Activated naive CD4-positive, alpha-beta T cell treated with anti-CD3 and anti-CD28 coated beads, Interleukin-2, amount 10 ng/mL, durations not matched to agents 7 days and 5 days (primary cell): ENCODE measurements at regions not wholly inside any gene's neighbourhood (a gene's known extent, or its start where the extent isn't known, plus 50 kb on each side); places are given as distances from the start of the nearest gene placed in this dataset.

Experiments
- CTCF ChIA-PET: fragments of 350-600 bp; sonication (Branson Sonifier 250); formaldehyde crosslinking; loops from one replicate; lab custom pipeline; 2021; ENCODE audit warnings: antibody characterized with exemption; lab: Charles Lee
- DNase-seq: peaks from one replicate; pipeline ENCODE4 v3.0.0-alpha.2; 2020
- H3K27ac Mint-ChIP-seq: one replicate; pipeline ENCODE4 v1.8.0; 2021; ENCODE audit warnings: mild to moderate bottlenecking, moderate library complexity, mixed read lengths
- H3K27me3 Mint-ChIP-seq: one replicate; pipeline ENCODE4 v1.8.0; 2021; ENCODE audit warnings: mild to moderate bottlenecking, mixed read lengths
- H3K36me3 Mint-ChIP-seq: one replicate; pipeline ENCODE4 v1.8.0; 2021; ENCODE audit warnings: mixed read lengths
- H3K4me1 Mint-ChIP-seq: one replicate; pipeline ENCODE4 v1.8.0; 2021; ENCODE audit warnings: mixed read lengths
- H3K4me3 Mint-ChIP-seq: one replicate; pipeline ENCODE4 v1.8.0; 2021; ENCODE audit warnings: mild to moderate bottlenecking, moderate library complexity, mixed read lengths
- H3K9me3 Mint-ChIP-seq: one replicate; pipeline ENCODE4 v1.8.0; 2021; ENCODE audit warnings: mixed read lengths

DNA sequence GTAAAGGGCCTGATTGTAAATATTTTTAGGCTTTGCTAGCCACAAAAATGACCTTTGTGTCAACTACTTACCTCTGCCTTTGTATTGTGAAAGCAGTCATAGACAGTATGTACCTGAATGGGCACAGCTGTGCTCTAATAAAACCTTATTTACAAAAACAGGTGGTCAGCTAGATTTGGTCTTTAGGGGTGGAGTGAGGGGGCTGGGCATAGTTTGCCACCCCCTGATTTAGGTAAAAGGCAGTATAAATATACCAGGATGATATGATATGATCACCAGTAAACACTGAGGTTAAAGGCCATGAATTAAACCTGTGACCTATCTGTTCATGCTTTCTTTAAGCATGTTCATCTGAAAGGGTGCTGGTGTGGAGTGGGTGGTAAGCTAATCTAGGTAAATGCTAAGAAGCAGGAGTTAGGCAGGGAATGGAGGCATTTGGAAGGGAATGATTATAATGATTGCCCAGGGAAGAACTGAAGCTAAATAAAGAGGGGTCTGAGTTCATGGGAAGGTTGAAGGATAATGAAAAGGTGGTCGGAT is 77.1 kb upstream of the BCAT1 start:
- H3K4me1 Mint-ChIP-seq, result no peaks in the 10 kb centered on the region
- no peak overlapping the region for H3K4me3 Mint-ChIP-seq
- H3K9me3 Mint-ChIP-seq, result no peaks in the 10 kb centered on the region
- H3K27me3 Mint-ChIP-seq, result no peaks in the 10 kb centered on the region
- no peaks in the 10 kb centered on the region for H3K36me3 Mint-ChIP-seq
- no peak overlapping the region for H3K27ac Mint-ChIP-seq
- DNase-seq, result no peak
- CTCF ChIA-PET, result interaction anchor here (1.0 kb wide), 1 partner anchor 27 kb away, joined by 3 read pairs; no protein-coding TSS in a partner anchor

DNA sequence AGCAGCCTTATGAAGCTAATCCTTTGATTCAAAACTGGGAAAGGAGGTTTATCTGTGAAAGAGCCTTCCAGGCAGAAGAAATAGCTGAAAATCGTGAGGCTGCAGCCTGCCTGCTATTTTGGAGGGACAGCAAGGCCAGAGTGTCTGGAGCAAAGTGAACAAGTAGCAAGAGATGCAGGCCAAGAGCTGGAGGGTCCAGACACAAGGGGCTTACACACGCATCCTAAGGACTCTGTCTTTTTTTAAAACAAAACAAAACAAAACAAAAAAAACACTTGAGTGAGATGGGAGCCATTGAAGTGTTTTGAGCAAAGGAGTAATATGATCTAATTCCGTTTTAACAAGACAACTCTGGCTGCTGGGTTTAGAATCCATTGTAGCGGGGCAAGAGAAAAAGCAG is 76.4 kb upstream of the BCAT1 start:
- DNase-seq, result no peak
- Mint-ChIP-seq H3K36me3 (no peaks in the 10 kb centered on the region), H3K4me3 (no peak overlapping the region), H3K27ac (no peak overlapping the region), H3K9me3 (no peaks in the 10 kb centered on the region), H3K27me3 (no peaks in the 10 kb centered on the region), H3K4me1 (no peaks in the 10 kb centered on the region)
- CTCF ChIA-PET, result interaction anchor here (0.8 to 1.0 kb wide), 2 partner anchors 26 to 28 kb away, joined by 3 read pairs; no protein-coding TSS in a partner anchor

GRCh38 chr12:25023808-25024207 is 74.9 kb upstream of the BCAT1 start:
- CTCF ChIA-PET, result interaction anchor here (1.5 kb wide), 1 partner anchor 101 kb away, joined by 3 read pairs; no protein-coding TSS in a partner anchor
- Mint-ChIP-seq H3K27me3 (peaks cover 9% of the 10 kb centered on the region), H3K27ac (no peak overlapping the region), H3K9me3 (no peaks in the 10 kb centered on the region), H3K4me3 (no peak overlapping the region), H3K4me1 (no peaks in the 10 kb centered on the region), H3K36me3 (no peaks in the 10 kb centered on the region)
- DNase-seq, result no peak

DNA sequence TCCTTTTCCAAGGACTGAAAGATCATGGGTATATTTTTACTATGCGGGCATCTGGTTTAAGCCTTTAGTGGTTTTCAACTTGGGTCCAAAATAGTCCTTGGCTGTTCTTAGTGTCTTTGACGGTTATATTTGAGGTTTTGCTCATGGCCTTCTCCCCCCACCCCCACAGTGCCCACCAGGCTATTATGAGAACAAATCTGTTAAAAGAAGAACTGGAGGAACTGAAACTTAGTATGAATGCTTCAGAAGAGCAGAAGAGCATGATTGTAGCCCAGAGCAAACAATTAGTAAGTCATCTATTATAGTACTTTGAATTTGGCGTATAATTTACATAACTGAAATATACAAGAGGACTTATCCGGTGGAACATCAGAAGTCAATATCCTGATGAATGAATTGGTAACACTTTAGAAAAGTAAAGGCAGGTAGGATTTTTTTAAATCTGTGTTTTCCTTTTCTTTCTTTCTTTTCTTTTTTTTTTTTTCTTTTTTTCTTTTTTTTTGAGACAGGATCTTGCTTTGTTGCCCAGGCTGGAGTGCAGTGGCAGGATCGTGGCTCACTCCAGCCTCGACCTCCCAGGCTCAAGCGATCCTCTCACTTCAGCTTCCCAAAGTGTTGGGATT is 71.8 kb upstream of the BCAT1 start:
- no peak overlapping the region for H3K4me3 Mint-ChIP-seq

DNA sequence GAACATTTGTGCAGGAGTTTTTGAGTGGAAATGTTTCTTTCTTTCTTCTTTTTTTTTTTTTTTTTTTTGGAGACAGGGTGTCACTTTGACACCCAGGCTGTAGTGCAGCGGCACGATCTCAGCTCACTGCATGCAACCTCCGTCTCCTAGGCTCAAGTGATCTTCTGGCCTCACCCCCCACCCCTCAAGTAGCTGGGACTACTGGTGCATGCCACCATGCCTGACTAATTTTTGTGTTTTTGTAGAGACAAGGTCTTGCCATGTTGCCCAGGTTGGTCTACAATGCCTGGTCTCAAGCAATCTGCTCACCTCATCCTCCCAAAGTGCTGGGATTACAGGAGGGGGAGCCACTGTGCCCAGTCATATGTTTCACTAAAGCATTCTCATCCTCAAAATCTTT is 69.2 kb upstream of the BCAT1 start:
- Mint-ChIP-seq H3K4me3 (no peak overlapping the region), H3K4me1 (no peaks in the 10 kb centered on the region), H3K36me3 (no peaks in the 10 kb centered on the region), H3K9me3 (no peaks in the 10 kb centered on the region), H3K27ac (no peak overlapping the region), H3K27me3 (peaks cover 18% of the 10 kb centered on the region)
- DNase-seq, result no peak
- CTCF ChIA-PET, result interaction anchor here (0.6 kb wide), 1 partner anchor 14 kb away, joined by 3 read pairs; no protein-coding TSS in a partner anchor

More for the DNA sequence above, 71.8 kb upstream of the BCAT1 start:
- CTCF ChIA-PET, result no interaction called here
- Mint-ChIP-seq H3K4me1 (no peaks in the 10 kb centered on the region), H3K27ac (no peak overlapping the region), H3K9me3 (no peaks in the 10 kb centered on the region), H3K36me3 (no peaks in the 10 kb centered on the region), H3K27me3 (peaks cover 18% of the 10 kb centered on the region)
- no peak for DNase-seq

DNA sequence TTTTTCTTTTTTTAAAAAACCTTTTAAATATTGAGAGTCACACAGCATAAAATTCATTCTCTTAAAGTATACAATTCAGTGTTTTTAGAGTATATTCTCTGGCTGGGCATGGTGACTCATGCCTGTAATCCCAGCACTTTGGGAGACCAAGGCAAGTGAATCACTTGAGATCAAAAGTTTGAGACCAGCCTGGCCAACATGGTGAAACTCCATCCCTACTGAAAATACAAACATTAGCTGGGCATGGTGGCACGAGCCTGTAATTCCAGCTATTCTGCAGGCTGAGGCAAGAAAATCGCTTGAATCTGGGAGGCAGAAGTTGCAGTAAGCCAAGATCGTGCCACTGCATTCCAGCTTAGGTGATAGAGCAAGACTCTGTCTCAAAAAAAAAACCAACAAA is 68.4 kb upstream of the BCAT1 start:
- H3K27me3 Mint-ChIP-seq, result peaks cover 18% of the 10 kb centered on the region
- CTCF ChIA-PET, result no interaction called here
- H3K4me1 Mint-ChIP-seq, result no peaks in the 10 kb centered on the region
- no peaks in the 10 kb centered on the region for H3K9me3 Mint-ChIP-seq
- no peak for DNase-seq
- no peak overlapping the region for H3K4me3 Mint-ChIP-seq
- no peak overlapping the region for H3K27ac Mint-ChIP-seq
- no peaks in the 10 kb centered on the region for H3K36me3 Mint-ChIP-seq

GRCh38 chr12:25014961-25015360 is 66.1 kb upstream of the BCAT1 start:
- H3K27ac Mint-ChIP-seq, result no peak overlapping the region
- H3K27me3 Mint-ChIP-seq, result peaks cover 18% of the 10 kb centered on the region
- H3K4me3 Mint-ChIP-seq, result no peak overlapping the region
- no peaks in the 10 kb centered on the region for H3K9me3 Mint-ChIP-seq
- H3K36me3 Mint-ChIP-seq, result no peaks in the 10 kb centered on the region
- no peaks in the 10 kb centered on the region for H3K4me1 Mint-ChIP-seq
- CTCF ChIA-PET, result no interaction called here
- DNase-seq, result no peak

GRCh38 chr12:25013061-25013460 is 64.2 kb upstream of the BCAT1 start:
- Mint-ChIP-seq H3K4me3 (no peak overlapping the region), H3K27me3 (peaks cover 4% of the 10 kb centered on the region), H3K36me3 (no peaks in the 10 kb centered on the region), H3K4me1 (no peaks in the 10 kb centered on the region), H3K9me3 (no peaks in the 10 kb centered on the region), H3K27ac (no peak overlapping the region)
- no peak for DNase-seq
- CTCF ChIA-PET, result no interaction called here

GRCh38 chr12:25009496-25010092 is 60.7 kb upstream of the BCAT1 start:
- H3K4me3 Mint-ChIP-seq, result no peak overlapping the region
- H3K9me3 Mint-ChIP-seq, result no peaks in the 10 kb centered on the region
- no peaks in the 10 kb centered on the region for H3K36me3 Mint-ChIP-seq
- peaks cover 1% of the 10 kb centered on the region for H3K27me3 Mint-ChIP-seq
- no peak for DNase-seq
- CTCF ChIA-PET, result interaction anchor here (1.0 kb wide), 1 partner anchor 144 kb away, joined by 3 read pairs; no protein-coding TSS in a partner anchor
- no peak overlapping the region for H3K27ac Mint-ChIP-seq
- no peaks in the 10 kb centered on the region for H3K4me1 Mint-ChIP-seq

GRCh38 chr12:25005376-25005775 is 56.5 kb upstream of the BCAT1 start:
- Mint-ChIP-seq H3K27ac (no peak overlapping the region), H3K4me1 (no peaks in the 10 kb centered on the region), H3K9me3 (no peaks in the 10 kb centered on the region), H3K4me3 (no peak overlapping the region), H3K36me3 (no peaks in the 10 kb centered on the region), H3K27me3 (peaks cover 9% of the 10 kb centered on the region)
- CTCF ChIA-PET, result no interaction called here
- DNase-seq, result no peak

DNA sequence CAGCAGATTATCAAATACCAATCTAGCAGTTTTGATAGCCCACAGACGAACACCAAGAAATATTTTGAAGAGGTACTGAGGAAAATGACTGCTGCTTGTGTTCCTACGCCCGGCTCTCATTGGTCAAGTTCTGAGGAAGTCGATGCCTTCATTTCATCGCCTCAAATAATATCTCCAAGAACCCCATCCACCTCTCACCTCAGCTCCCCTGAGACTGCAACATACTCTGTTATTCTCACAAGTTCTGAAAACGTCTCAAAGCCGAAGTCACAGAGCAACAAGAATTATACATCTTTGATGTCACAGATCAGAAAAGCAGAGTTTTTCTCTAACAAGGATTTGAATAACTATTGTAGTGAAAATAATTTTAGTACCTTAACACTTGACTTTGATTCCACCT is 55.5 kb upstream of the BCAT1 start:
- no peak for DNase-seq
- no peaks in the 10 kb centered on the region for H3K9me3 Mint-ChIP-seq
- H3K4me3 Mint-ChIP-seq, result no peak overlapping the region
- no peaks in the 10 kb centered on the region for H3K4me1 Mint-ChIP-seq
- no peak overlapping the region for H3K27ac Mint-ChIP-seq
- CTCF ChIA-PET, result interaction anchor here (1.3 kb wide), 1 partner anchor 10 kb away, joined by 3 read pairs; no protein-coding TSS in a partner anchor
- H3K27me3 Mint-ChIP-seq, result peaks cover 9% of the 10 kb centered on the region
- H3K36me3 Mint-ChIP-seq, result no peaks in the 10 kb centered on the region

- H3K9me3 Mint-ChIP-seq, result no peaks in the 10 kb centered on the region
- no peak overlapping the region for H3K27ac Mint-ChIP-seq
- no peaks in the 10 kb centered on the region for H3K36me3 Mint-ChIP-seq
These were observed 52.4 kb upstream of the BCAT1 start for GRCh38 chr12:25001311-25001710.

More at GRCh38 chr12:25001311-25001710, 52.4 kb upstream of the BCAT1 start:
- Mint-ChIP-seq H3K4me1 (peaks cover 14% of the 10 kb centered on the region), H3K27me3 (peaks cover 9% of the 10 kb centered on the region), H3K4me3 (no peak overlapping the region)
- CTCF ChIA-PET, result no interaction called here
- DNase-seq, result no peak
